ENCODE measurements at regions not wholly inside any gene's neighbourhood (a gene's known extent, or its start where the extent isn't known, plus 50 kb on each side); places are given as distances from the start of the nearest gene placed in this dataset.
A peak's percentile ranks its signal among the peaks of the same experiment; 100 is the strongest.

GRCh38 chr3:74564560-74564959, 49.9 kb downstream of the CNTN3 start:
- ATAC-seq (no peak), DNase-seq (ENCODE audit: low spot score) (no peak)
- intact Hi-C loops (cut with DNase I) = no loop called here

- intact Hi-C loops (cut with DNase I) = no loop called here
- ATAC-seq = no peak
These were observed 51.7 kb downstream of the CNTN3 start for GRCh38 chr3:74562558-74563269.

GRCh38 chr3:74561881-74562280, 52.6 kb downstream of the CNTN3 start:
- ATAC-seq (no peak), DNase-seq (ENCODE audit: low spot score) (no peak)
- intact Hi-C loops (cut with DNase I) = no loop called here

More at GRCh38 chr3:74562558-74563269, 51.7 kb downstream of the CNTN3 start:
- DNase-seq (ENCODE audit: low spot score) = no peak

- ATAC-seq (no peak), DNase-seq (ENCODE audit: low spot score) (no peak)
- intact Hi-C loops (cut with DNase I) = no loop called here
These were observed 55.2 kb downstream of the CNTN3 start for GRCh38 chr3:74559261-74559660.

- intact Hi-C loops (cut with DNase I) = no loop called here
- ATAC-seq = no peak
- no peak for DNase-seq (ENCODE audit: low spot score)
These were observed 63.8 kb downstream of the CNTN3 start for GRCh38 chr3:74550686-74551085.

GRCh38 chr3:74546426-74546825, 68.0 kb downstream of the CNTN3 start:
- DNase-seq (ENCODE audit: low spot score) (no peak), ATAC-seq (peak; percentile 70)
- intact Hi-C loops (cut with DNase I) = no loop called here

- intact Hi-C loops (cut with DNase I) = no loop called here
- no peak for ATAC-seq
- no peak for DNase-seq (ENCODE audit: low spot score)
These were observed 72.0 kb downstream of the CNTN3 start for GRCh38 chr3:74542441-74542840.

- DNase-seq (ENCODE audit: low spot score) (no peak), ATAC-seq (no peak)
- intact Hi-C loops (cut with DNase I) = no loop called here
These were observed 74.6 kb downstream of the CNTN3 start for GRCh38 chr3:74539876-74540275.

- intact Hi-C loops (cut with DNase I) = no loop called here
- no peak for DNase-seq (ENCODE audit: low spot score)
- ATAC-seq = no peak
These were observed 75.8 kb downstream of the CNTN3 start for GRCh38 chr3:74538669-74539068.

- ATAC-seq (no peak), DNase-seq (ENCODE audit: low spot score) (no peak)
- intact Hi-C loops (cut with DNase I) = no loop called here
These were observed 76.6 kb downstream of the CNTN3 start for GRCh38 chr3:74537857-74538256.

- ATAC-seq (peak; percentile 75), DNase-seq (ENCODE audit: low spot score) (peak; percentile 74)
- intact Hi-C loops (cut with DNase I) = no loop called here
These were observed 77.3 kb downstream of the CNTN3 start for GRCh38 chr3:74537164-74537563.

GRCh38 chr3:74535281-74535680, 79.2 kb downstream of the CNTN3 start:
- intact Hi-C loops (cut with DNase I) = no loop called here
- DNase-seq (ENCODE audit: low spot score) = no peak
- ATAC-seq = no peak

GRCh38 chr3:74534611-74535010, 79.8 kb downstream of the CNTN3 start:
- ATAC-seq (no peak), DNase-seq (ENCODE audit: low spot score) (no peak)
- intact Hi-C loops (cut with DNase I) = no loop called here

GRCh38 chr3:74532446-74532845, 82.0 kb downstream of the CNTN3 start:
- DNase-seq (ENCODE audit: low spot score) = no peak
- intact Hi-C loops (cut with DNase I) = no loop called here
- ATAC-seq = peak; percentile 62

GRCh38 chr3:74531491-74531890, 83.0 kb downstream of the CNTN3 start:
- ATAC-seq (peak; percentile 30), DNase-seq (ENCODE audit: low spot score) (no peak)
- intact Hi-C loops (cut with DNase I) = no loop called here

GRCh38 chr3:74529145-74529544, 85.3 kb downstream of the CNTN3 start:
- intact Hi-C loops (cut with DNase I) = no loop called here
- DNase-seq (ENCODE audit: low spot score) (no peak), ATAC-seq (no peak)

- intact Hi-C loops (cut with DNase I) = no loop called here
- ATAC-seq (no peak), DNase-seq (ENCODE audit: low spot score) (no peak)
These were observed 86.9 kb downstream of the CNTN3 start for GRCh38 chr3:74527566-74527965.

GRCh38 chr3:74523811-74524210, 90.6 kb downstream of the CNTN3 start:
- ATAC-seq (no peak), DNase-seq (ENCODE audit: low spot score) (no peak)
- intact Hi-C loops (cut with DNase I) = no loop called here

GRCh38 chr3:74520895-74521294, 93.6 kb downstream of the CNTN3 start:
- ATAC-seq = no peak
- DNase-seq (ENCODE audit: low spot score) = no peak
- intact Hi-C loops (cut with DNase I) = no loop called here

- no peak for DNase-seq (ENCODE audit: low spot score)
- intact Hi-C loops (cut with DNase I) = no loop called here
These were observed 95.8 kb downstream of the CNTN3 start for GRCh38 chr3:74518610-74519009.

GRCh38 chr3:74516019-74516418, 98.4 kb downstream of the CNTN3 start:
- DNase-seq (ENCODE audit: low spot score) (no peak), ATAC-seq (no peak)
- intact Hi-C loops (cut with DNase I) = no loop called here

More at GRCh38 chr3:74518610-74519009, 95.8 kb downstream of the CNTN3 start:
- no peak for ATAC-seq

Data from sciatic nerve (tissue), 2 donors.